ENCODE measurements at regions not wholly inside any gene's neighbourhood (a gene's known extent, or its start where the extent isn't known, plus 50 kb on each side); places are given as distances from the start of the nearest gene placed in this dataset.

DNA sequence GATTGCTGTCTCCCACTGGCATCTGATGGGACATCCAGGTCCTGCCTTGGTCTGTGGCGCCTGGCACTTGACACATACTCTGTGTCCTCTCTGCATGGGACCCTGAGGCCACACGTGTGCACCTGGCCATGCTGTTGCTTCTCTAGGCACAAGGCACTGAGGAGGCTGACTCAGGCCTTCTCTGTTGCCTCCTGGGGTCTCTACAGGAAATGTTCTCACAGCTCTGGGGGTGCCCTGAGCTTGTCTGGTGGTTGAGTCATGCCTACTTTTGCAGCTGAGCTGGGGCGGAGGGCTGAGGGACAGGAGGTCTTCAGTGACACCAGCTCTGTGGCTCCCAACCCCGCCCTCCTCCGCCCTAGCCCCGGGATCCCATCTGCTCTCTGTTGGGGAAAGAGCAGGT lies 207.0 kb upstream of the HS6ST1 start:
- TF ChIP-seq CTCF (IDR thresholded peaks at IDR 0.05): no peak
- no peaks in the 10 kb centered on the region for H3K9me3 ChIP-seq
- peaks cover 4% of the 10 kb centered on the region for H3K27me3 ChIP-seq
- no peaks in the 10 kb centered on the region for H3K4me1 ChIP-seq (ENCODE audit: control insufficient read depth in 1 of 2, insufficient read depth in 1 of 2, low read depth in 1 of 2, low read length in 1 of 2)
- H3K4me3 ChIP-seq (ENCODE audit: low read depth in 1 of 2, low read length in 1 of 2): no peak overlapping the region
- no peaks in the 10 kb centered on the region for H3K36me3 ChIP-seq
- H3K27ac ChIP-seq: no peak overlapping the region

DNA sequence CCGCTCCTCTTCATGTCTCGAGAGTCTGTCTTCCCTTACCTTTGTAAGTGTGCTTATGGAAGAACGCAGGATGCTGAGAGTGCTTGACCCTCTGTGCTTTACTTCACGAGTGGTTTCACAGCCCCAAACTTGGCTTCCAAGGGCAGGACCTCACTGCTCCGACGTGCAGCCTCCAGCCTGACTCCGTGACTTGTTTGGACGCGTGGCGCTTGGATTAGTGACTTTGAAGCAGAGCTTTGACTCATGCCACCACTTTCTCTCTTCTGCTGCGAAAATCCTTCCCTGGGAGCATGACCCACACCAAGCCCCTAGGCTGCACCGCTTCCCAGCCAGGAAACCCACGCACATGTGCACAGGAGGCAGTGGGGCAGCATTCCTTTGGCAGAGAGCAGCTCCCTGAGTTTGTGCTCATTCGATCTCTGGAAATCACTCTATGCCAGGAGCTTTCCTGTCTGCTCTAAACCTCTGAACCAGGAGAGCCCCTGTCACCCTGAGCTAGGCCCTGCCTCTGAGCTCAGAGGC lies 207.8 kb upstream of the HS6ST1 start:
- no peak for TF ChIP-seq CTCF (IDR thresholded peaks at IDR 0.05)
- Histone ChIP-seq H3K4me1 (ENCODE audit: control insufficient read depth in 1 of 2, insufficient read depth in 1 of 2, low read depth in 1 of 2, low read length in 1 of 2) (no peaks in the 10 kb centered on the region), H3K4me3 (ENCODE audit: low read depth in 1 of 2, low read length in 1 of 2) (no peak overlapping the region)

DNA sequence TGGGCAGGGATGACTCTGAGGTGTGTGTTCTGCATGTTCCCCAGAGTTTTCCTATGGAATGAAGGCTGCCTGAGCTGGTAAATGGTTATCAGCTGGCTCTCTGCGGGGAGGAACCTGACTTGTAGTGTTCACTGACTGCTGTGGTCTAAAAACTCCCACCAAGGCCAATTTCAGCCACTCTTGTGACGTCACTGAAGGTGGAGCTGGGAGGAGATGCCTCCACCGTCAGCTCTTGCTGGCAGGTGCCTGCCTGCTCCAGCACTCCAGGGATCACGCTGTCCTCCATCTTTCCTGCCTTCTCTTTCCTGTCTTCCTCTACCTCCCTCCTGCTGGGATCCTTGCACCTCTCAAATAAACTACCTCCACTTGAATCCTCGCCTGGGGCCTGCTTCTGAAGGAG lies 209.5 kb upstream of the HS6ST1 start:
- no peaks in the 10 kb centered on the region for H3K27me3 ChIP-seq
- H3K4me3 ChIP-seq (ENCODE audit: low read depth in 1 of 2, low read length in 1 of 2): no peak overlapping the region
- no peak overlapping the region for H3K27ac ChIP-seq
- H3K9me3 ChIP-seq: no peaks in the 10 kb centered on the region
- H3K36me3 ChIP-seq: no peaks in the 10 kb centered on the region
- H3K4me1 ChIP-seq (ENCODE audit: control insufficient read depth in 1 of 2, insufficient read depth in 1 of 2, low read depth in 1 of 2, low read length in 1 of 2): no peaks in the 10 kb centered on the region
- TF ChIP-seq CTCF (IDR thresholded peaks at IDR 0.05): no peak

More for the DNA sequence above, 207.8 kb upstream of the HS6ST1 start:
- Histone ChIP-seq H3K27me3 (no peaks in the 10 kb centered on the region), H3K27ac (no peak overlapping the region), H3K36me3 (no peaks in the 10 kb centered on the region), H3K9me3 (no peaks in the 10 kb centered on the region)

DNA sequence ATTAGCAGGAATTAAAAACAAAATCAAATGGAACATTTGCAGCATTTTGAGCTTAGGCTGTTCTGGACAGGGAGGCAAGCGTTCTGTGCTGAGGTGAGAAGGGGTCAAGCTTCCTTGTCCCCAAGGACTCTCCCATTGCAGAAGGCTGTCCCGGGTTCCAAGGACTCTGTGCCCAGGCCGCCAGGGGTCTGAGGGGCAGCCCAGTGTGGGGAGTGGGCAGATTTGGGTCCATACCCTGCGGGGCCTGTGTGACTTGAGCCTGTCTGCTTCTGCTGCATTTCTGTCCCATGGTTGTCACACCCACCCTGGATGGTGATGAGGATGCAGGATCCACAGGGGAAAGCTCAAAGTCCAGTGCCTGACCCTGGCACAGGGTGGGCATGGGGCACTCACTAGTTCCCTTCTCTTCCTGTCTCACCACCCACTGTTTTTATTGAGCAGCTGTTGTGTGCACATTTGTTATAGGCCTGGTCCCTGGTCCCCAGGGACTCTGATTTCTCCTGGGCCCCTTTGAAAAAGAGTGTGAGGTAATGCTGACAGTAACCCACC lies 211.4 kb upstream of the HS6ST1 start:
- H3K9me3 ChIP-seq: no peaks in the 10 kb centered on the region
- no peaks in the 10 kb centered on the region for H3K4me1 ChIP-seq (ENCODE audit: control insufficient read depth in 1 of 2, insufficient read depth in 1 of 2, low read depth in 1 of 2, low read length in 1 of 2)
- TF ChIP-seq CTCF (IDR thresholded peaks at IDR 0.05): no peak
- no peak overlapping the region for H3K27ac ChIP-seq
- no peaks in the 10 kb centered on the region for H3K27me3 ChIP-seq
- H3K4me3 ChIP-seq (ENCODE audit: low read depth in 1 of 2, low read length in 1 of 2): no peak overlapping the region
- no peaks in the 10 kb centered on the region for H3K36me3 ChIP-seq

- no peak for TF ChIP-seq CTCF (IDR thresholded peaks at IDR 0.05)
- Histone ChIP-seq H3K4me3 (ENCODE audit: low read depth in 1 of 2, low read length in 1 of 2) (no peak overlapping the region), H3K27me3 (no peaks in the 10 kb centered on the region), H3K9me3 (no peaks in the 10 kb centered on the region), H3K27ac (no peak overlapping the region), H3K4me1 (ENCODE audit: control insufficient read depth in 1 of 2, insufficient read depth in 1 of 2, low read depth in 1 of 2, low read length in 1 of 2) (no peaks in the 10 kb centered on the region), H3K36me3 (no peaks in the 10 kb centered on the region)
These were observed 213.2 kb upstream of the HS6ST1 start for GRCh38 chr2:128531856-128532255.
